ENCODE measurements at regions not wholly inside any gene's neighbourhood (a gene's known extent, or its start where the extent isn't known, plus 50 kb on each side); places are given as distances from the start of the nearest gene placed in this dataset.

GRCh38 chr6:141401851-141402250 lies 730.9 kb upstream of the GJE1 start (continued):
- TF ChIP-seq E2F8 (IDR thresholded peaks at IDR 0.05; ENCODE audit: low read depth, partially characterized antibody) (no peak), HDGF (IDR thresholded peaks at IDR 0.05) (no peak), ZNF239 (CRISPR knock-in tag; IDR thresholded peaks at IDR 0.05) (no peak), KAT2B (IDR thresholded peaks at IDR 0.05; ENCODE audit: low read depth, low read length) (no peak), ZNF140 (CRISPR knock-in tag; IDR thresholded peaks at IDR 0.05) (no peak)

DNA sequence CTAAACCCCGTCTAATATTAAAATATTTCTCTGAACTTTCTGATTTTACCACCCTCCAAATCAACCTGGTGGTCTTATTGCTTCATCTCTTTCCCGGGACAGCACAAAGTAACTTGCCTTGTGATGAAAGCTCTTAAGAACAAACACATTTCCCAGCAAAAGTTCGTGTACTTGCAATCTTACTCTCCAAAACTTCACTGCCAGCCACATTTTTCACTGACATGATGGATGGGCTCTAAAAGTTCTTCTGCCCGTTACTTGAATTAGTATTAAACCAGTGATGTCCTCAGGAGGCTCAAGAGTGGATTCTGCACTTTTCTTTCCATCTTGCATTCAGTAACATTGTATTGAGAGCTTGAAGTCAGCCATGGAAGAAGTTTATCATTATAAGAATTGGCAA lies 731.6 kb upstream of the GJE1 start:
- ATAC-seq (no peak), DNase-seq (ENCODE audit: extremely low read depth in 1 of 4, low spot score in 3 of 4) (no peak), FAIRE-seq (no peak)
- Histone ChIP-seq H3K4me2 (ENCODE audit: insufficient read depth, low read length) (no peak overlapping the region), H3K27ac (ENCODE audit: extremely low read depth, low read depth, low read length) (no peak overlapping the region), H3K79me2 (ENCODE audit: control insufficient read depth, insufficient read depth, low read length) (no peaks in the 10 kb centered on the region), H3K4me3 (no peak overlapping the region), H3K4me1 (replicated peaks in 1 of 2; ENCODE audit: control insufficient read depth in 2 of 2, insufficient read depth in 2 of 2, low read length in 2 of 2) (no peaks in the 10 kb centered on the region), H2AFZ (ENCODE audit: low read depth, low read length) (no peak overlapping the region), H3K9me1 (ENCODE audit: control insufficient read depth, insufficient read depth, low read length) (no peaks in the 10 kb centered on the region), H4K20me1 (replicated peaks; ENCODE audit: control insufficient read depth, insufficient read depth, low read length) (no peaks in the 10 kb centered on the region), H3K9me3 (replicated peaks; ENCODE audit: control insufficient read depth, insufficient read depth, low read depth, low read length) (no peaks in the 10 kb centered on the region; the same call in 1 of the 2 replicates), H3K9ac (ENCODE audit: insufficient read depth in 1 of 2, low read depth in 2 of 2, low read length in 2 of 2) (no peak overlapping the region), H3K27me3 (ENCODE audit: control insufficient read depth in 2 of 2, insufficient read depth in 2 of 2, low read length in 2 of 2) (no peaks in the 10 kb centered on the region), H3K36me3 (ENCODE audit: control insufficient read depth, insufficient read depth, low read length) (no peaks in the 10 kb centered on the region)
- TF ChIP-seq ZNF282 (CRISPR knock-in tag; IDR thresholded peaks at IDR 0.05): no peak
- no peak for TF ChIP-seq ETS2 (tag; IDR thresholded peaks at IDR 0.05; ENCODE audit: borderline replicate concordance, poor library complexity, severe bottlenecking)
- TF ChIP-seq, protein P1, sequence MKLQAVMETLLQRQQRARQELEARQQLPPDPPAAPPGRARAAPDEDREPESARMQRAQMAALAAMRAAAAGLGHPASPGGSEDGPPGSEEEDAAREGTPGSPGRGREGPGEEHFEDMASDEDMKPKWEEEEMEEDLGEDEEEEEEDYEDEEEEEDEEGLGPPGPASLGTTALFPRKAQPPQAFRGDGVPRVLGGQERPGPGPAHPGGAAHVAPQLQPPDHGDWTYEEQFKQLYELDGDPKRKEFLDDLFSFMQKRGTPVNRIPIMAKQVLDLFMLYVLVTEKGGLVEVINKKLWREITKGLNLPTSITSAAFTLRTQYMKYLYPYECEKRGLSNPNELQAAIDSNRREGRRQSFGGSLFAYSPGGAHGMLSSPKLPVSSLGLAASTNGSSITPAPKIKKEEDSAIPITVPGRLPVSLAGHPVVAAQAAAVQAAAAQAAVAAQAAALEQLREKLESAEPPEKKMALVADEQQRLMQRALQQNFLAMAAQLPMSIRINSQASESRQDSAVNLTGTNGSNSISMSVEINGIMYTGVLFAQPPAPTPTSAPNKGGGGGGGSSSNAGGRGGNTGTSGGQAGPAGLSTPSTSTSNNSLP (IDR thresholded peaks at IDR 0.05; ENCODE audit: borderline replicate concordance, low read depth, low read length): no peak
- no peak for TF ChIP-seq EP400 (IDR thresholded peaks at IDR 0.05)
- ChIA-PET POLR2A (no interaction called here), CTCF (ENCODE audit: low intra/inter-chr PET ratio) (no interaction called here)
- BruUV-seq (replicated peaks): no TSS peak
- intact Hi-C loops (cut with micrococcal nuclease) (no loop called here), in situ Hi-C loops (cut with MboI) (no loop called here)
- 0% methylated on average over 4 of the region's 4 CpGs for WGBS (ENCODE audit: insufficient coverage, low coverage, missing lambda C conversion rate)

Measured in K562 (cell line).